ENCODE measurements at regions not wholly inside any gene's neighbourhood (a gene's known extent, or its start where the extent isn't known, plus 50 kb on each side); places are given as distances from the start of the nearest gene placed in this dataset.

GRCh38 chr5:16291474-16291873 is 111.9 kb upstream of the MARCHF11 start (continued):
- TF ChIP-seq ATF2 (IDR thresholded peaks at IDR 0.05; ENCODE audit: low read length): no peak
- no peak for TF ChIP-seq RXRA (IDR thresholded peaks at IDR 0.05; ENCODE audit: insufficient read depth, low read depth, low read length)
- no peak for TF ChIP-seq GTF2F1 (IDR thresholded peaks at IDR 0.05; ENCODE audit: borderline replicate concordance, low read depth, low read length)
